OCI-LY1 (cell line): ENCODE measurements at regions not wholly inside any gene's neighbourhood (a gene's known extent, or its start where the extent isn't known, plus 50 kb on each side); places are given as distances from the start of the nearest gene placed in this dataset.

Experiments
- H2AFZ ChIP-seq: fragments of 200-600 bp; sonication (generic), shearing (Covaris generic); 2 replicates; pipeline ENCODE4 v1.6.0; 2014; ENCODE audit warnings: antibody characterized with exemption, mild to moderate bottlenecking, low read length
- H3F3A ChIP-seq: fragments of 200-600 bp; sonication (generic), shearing (Covaris generic); 2 replicates; pipeline ENCODE4 v1.6.0; 2014; ENCODE audit warnings: mild to moderate bottlenecking, antibody characterized with exemption, low read length, moderate library complexity; ENCODE audit not compliant: insufficient read depth
- H3K27ac ChIP-seq: fragments of 200-600 bp; sonication (generic); 2 replicates; pipeline ENCODE4 v1.5.1; 2014; ENCODE audit warnings: low read length, mixed run types, mild to moderate bottlenecking, low read depth; ENCODE audit not compliant: poor library complexity, severe bottlenecking
- H3K27me3 ChIP-seq: fragments of 200-600 bp; sonication (generic); 2 replicates; pipeline ENCODE4 v1.6.0; 2014; ENCODE audit warnings: antibody characterized with exemption, mild to moderate bottlenecking, low read length, moderate library complexity; ENCODE audit not compliant: insufficient read depth
- H3K36me3 ChIP-seq: fragments of 200-600 bp; sonication (generic); 2 replicates; pipeline ENCODE4 v1.6.1; 2014; ENCODE audit warnings: mild to moderate bottlenecking, antibody characterized with exemption, low read length, moderate library complexity, mixed read lengths; ENCODE audit not compliant: insufficient read depth
- H3K4me1 ChIP-seq: fragments of 200-600 bp; sonication (generic); 2 replicates; pipeline ENCODE4 v1.5.1; 2014; ENCODE audit warnings: mild to moderate bottlenecking, low read length, moderate library complexity; ENCODE audit not compliant: insufficient read depth, severe bottlenecking
- H3K4me2 ChIP-seq: fragments of 200-600 bp; sonication (generic), shearing (Covaris generic); 2 replicates; pipeline ENCODE4 v1.6.1; 2014; ENCODE audit warnings: low read length
- H3K4me3 ChIP-seq: fragments of 200-600 bp; sonication (generic); 2 replicates; pipeline ENCODE4 v1.5.1; 2014; ENCODE audit warnings: low read length, low read depth, mild to moderate bottlenecking, mixed read lengths; ENCODE audit not compliant: poor library complexity, severe bottlenecking
- H3K79me2 ChIP-seq: fragments of 200-600 bp; shearing (Covaris generic); 2 replicates; pipeline ENCODE4 v1.6.1; 2016; ENCODE audit warnings: mixed run types, low read length, mixed read lengths; ENCODE audit not compliant: insufficient read depth
- H3K9ac ChIP-seq: fragments of 200-600 bp; sonication (generic), shearing (Covaris generic); 2 replicates; pipeline ENCODE4 v1.6.1; 2014; ENCODE audit warnings: mild to moderate bottlenecking, low read length, mixed read lengths
- H3K9me2 ChIP-seq: fragments of 200-600 bp; sonication (generic), shearing (Covaris generic); 2 replicates; pipeline ENCODE4 v1.6.1; 2014; ENCODE audit warnings: low read depth, mild to moderate bottlenecking, low read length, mixed read lengths
- H3K9me3 ChIP-seq: fragments of 200-600 bp; shearing (Covaris generic); 2 replicates; pipeline ENCODE4 v1.6.1; 2014; ENCODE audit warnings: low read length, mixed read lengths
- H4K20me1 ChIP-seq: fragments of 200-600 bp; sonication (generic), shearing (Covaris generic); 2 replicates; pipeline ENCODE4 v1.6.0; 2016; ENCODE audit warnings: mild to moderate bottlenecking, low read length; ENCODE audit not compliant: insufficient read depth
- CTCF ChIP-seq: fragments of 200-600 bp; sonication (generic), shearing (Covaris generic); IDR thresholded peaks from 2 replicates; pipeline ENCODE4 v1.5.1; 2017; ENCODE audit warnings: mild to moderate bottlenecking, antibody characterized with exemption, low read length, moderate library complexity, mixed read lengths
- EZH2 ChIP-seq: fragments of 200-600 bp; sonication (generic), shearing (Covaris generic); IDR thresholded peaks from 2 replicates; pipeline ENCODE4 v1.8.0; 2017; ENCODE audit warnings: borderline replicate concordance, mixed run types, mild to moderate bottlenecking, antibody characterized with exemption, low read length, moderate library complexity, mixed read lengths

GRCh38 chr13:31053896-31054295 lies 107.8 kb downstream of the HSPH1 start:
- TF ChIP-seq EZH2 = no peak
- TF ChIP-seq CTCF = no peak
- H3K4me2 ChIP-seq = no peak overlapping the region
- H3K9ac ChIP-seq = no peak overlapping the region

GRCh38 chr13:31053091-31053490 lies 108.6 kb downstream of the HSPH1 start:
- no peaks in the 10 kb centered on the region for H3K36me3 ChIP-seq
- H3K4me3 ChIP-seq = no peak overlapping the region
- H3K4me1 ChIP-seq = no peaks in the 10 kb centered on the region
- H3K9me2 ChIP-seq = no peaks in the 10 kb centered on the region
- no peaks in the 10 kb centered on the region for H3K27me3 ChIP-seq
- H3F3A ChIP-seq = no peaks in the 10 kb centered on the region
- no peaks in the 10 kb centered on the region for H4K20me1 ChIP-seq
- no peak overlapping the region for H3K9ac ChIP-seq
- H3K79me2 ChIP-seq = no peaks in the 10 kb centered on the region
- no peak overlapping the region for H3K27ac ChIP-seq
- H2AFZ ChIP-seq = no peak overlapping the region
- TF ChIP-seq CTCF = no peak
- no peak for TF ChIP-seq EZH2
- H3K4me2 ChIP-seq = no peak overlapping the region
- H3K9me3 ChIP-seq = no peaks in the 10 kb centered on the region

More at GRCh38 chr13:31053896-31054295, 107.8 kb downstream of the HSPH1 start:
- H3K36me3 ChIP-seq = no peaks in the 10 kb centered on the region
- H3K27me3 ChIP-seq = no peaks in the 10 kb centered on the region
- no peaks in the 10 kb centered on the region for H4K20me1 ChIP-seq
- H3K9me3 ChIP-seq = no peaks in the 10 kb centered on the region
- no peaks in the 10 kb centered on the region for H3K9me2 ChIP-seq
- H3K4me1 ChIP-seq = no peaks in the 10 kb centered on the region
- H2AFZ ChIP-seq = no peak overlapping the region
- H3F3A ChIP-seq = no peaks in the 10 kb centered on the region
- H3K79me2 ChIP-seq = no peaks in the 10 kb centered on the region
- no peak overlapping the region for H3K4me3 ChIP-seq
- no peak overlapping the region for H3K27ac ChIP-seq

GRCh38 chr13:31052478-31052877 lies 109.2 kb downstream of the HSPH1 start:
- TF ChIP-seq EZH2 (no peak), CTCF (no peak)
- no peaks in the 10 kb centered on the region for H3K79me2 ChIP-seq
- no peaks in the 10 kb centered on the region for H3K9me3 ChIP-seq
- no peaks in the 10 kb centered on the region for H3K9me2 ChIP-seq
- H3K4me2 ChIP-seq = no peak overlapping the region
- no peaks in the 10 kb centered on the region for H3K4me1 ChIP-seq
- no peaks in the 10 kb centered on the region for H3F3A ChIP-seq
- H3K9ac ChIP-seq = no peak overlapping the region
- H3K27ac ChIP-seq = no peak overlapping the region
- no peak overlapping the region for H2AFZ ChIP-seq
- H4K20me1 ChIP-seq = no peaks in the 10 kb centered on the region
- H3K36me3 ChIP-seq = no peaks in the 10 kb centered on the region
- no peak overlapping the region for H3K4me3 ChIP-seq
- no peaks in the 10 kb centered on the region for H3K27me3 ChIP-seq
